T-helper 2 cell treated with Interferon-gamma antibody and Interleukin-4, amounts not matched to agents 100 ng/mL and 5 ng/mL, for 36 hours (primary cell): ENCODE measurements at regions not wholly inside any gene's neighbourhood (a gene's known extent, or its start where the extent isn't known, plus 50 kb on each side); places are given as distances from the start of the nearest gene placed in this dataset.

Experiments
- intact Hi-C: fragments of 100-400 bp; cut with micrococcal nuclease; formaldehyde crosslinking; loops from one replicate; pipeline ENCODE4 v1.15.1; 2023

GRCh38 chr4:104418286-104418685, 76.4 kb downstream of the CXXC4 start:
- intact Hi-C loops, result no loop called here

GRCh38 chr4:104417357-104417882, 77.3 kb downstream of the CXXC4 start:
- intact Hi-C loops, result no loop called here

GRCh38 chr4:104416725-104417356, 77.9 kb downstream of the CXXC4 start:
- intact Hi-C loops, result no loop called here

GRCh38 chr4:104413487-104413886, 81.2 kb downstream of the CXXC4 start:
- intact Hi-C loops, result no loop called here

GRCh38 chr4:104412344-104412743, 82.3 kb downstream of the CXXC4 start:
- intact Hi-C loops, result no loop called here

- intact Hi-C loops, result no loop called here
Measured at GRCh38 chr4:104411502-104411901, 83.2 kb downstream of the CXXC4 start.

- intact Hi-C loops, result no loop called here
Measured at GRCh38 chr4:104408878-104409277, 85.8 kb downstream of the CXXC4 start.

- intact Hi-C loops, result no loop called here
Measured at GRCh38 chr4:104404361-104404760, 90.3 kb downstream of the CXXC4 start.

GRCh38 chr4:104395168-104395614, 99.5 kb downstream of the CXXC4 start:
- intact Hi-C loops, result no loop called here

- intact Hi-C loops, result no loop called here
Measured at GRCh38 chr4:104394406-104395167, 100.1 kb downstream of the CXXC4 start.

- intact Hi-C loops, result no loop called here
Measured at GRCh38 chr4:104393655-104394324, 100.9 kb downstream of the CXXC4 start.

GRCh38 chr4:104385713-104386112, 109.0 kb downstream of the CXXC4 start:
- intact Hi-C loops, result no loop called here

GRCh38 chr4:104382961-104383360, 111.7 kb downstream of the CXXC4 start:
- intact Hi-C loops, result no loop called here

GRCh38 chr4:104381729-104382128, 113.0 kb downstream of the CXXC4 start:
- intact Hi-C loops, result no loop called here

GRCh38 chr4:104365618-104366017, 129.1 kb downstream of the CXXC4 start:
- intact Hi-C loops, result no loop called here

- intact Hi-C loops, result no loop called here
Measured at GRCh38 chr4:104353481-104353880, 141.2 kb downstream of the CXXC4 start.

GRCh38 chr4:104352211-104352610, 142.5 kb downstream of the CXXC4 start:
- intact Hi-C loops, result no loop called here

GRCh38 chr4:104351706-104352105, 143.0 kb downstream of the CXXC4 start:
- intact Hi-C loops, result no loop called here

GRCh38 chr4:104345598-104346242, 149.0 kb downstream of the CXXC4 start:
- intact Hi-C loops, result no loop called here

GRCh38 chr4:104344342-104344980, 150.2 kb downstream of the CXXC4 start:
- intact Hi-C loops, result no loop called here

GRCh38 chr4:104334410-104334809, 160.3 kb downstream of the CXXC4 start:
- intact Hi-C loops, result no loop called here
